Effector memory CD8-positive, alpha-beta T cell (primary cell): ENCODE measurements at regions not wholly inside any gene's neighbourhood (a gene's known extent, or its start where the extent isn't known, plus 50 kb on each side); places are given as distances from the start of the nearest gene placed in this dataset.

Source experiments
- ATAC-seq: fragments of 150-1000 bp; cut with Tn5 transposase; replicated peaks from 2 replicates; pipeline ENCODE4 v1.10.0; 2021; ENCODE audit warnings: mild to moderate bottlenecking, moderate library complexity
- DNase-seq, 3 experiments: peaks; one replicate each; pipeline ENCODE4 v3.0.0; 2021
- H3K27ac Mint-ChIP-seq, 2 donors: one replicate each; pipeline ENCODE4 v1.8.0; 2022; ENCODE audit warnings: mild to moderate bottlenecking in 2 of 2, mixed read lengths in 2 of 2, moderate library complexity in 2 of 2
- H3K27me3 Mint-ChIP-seq, 2 donors: one replicate each; pipeline ENCODE4 v1.8.0; 2022; ENCODE audit warnings: mixed read lengths in 2 of 2
- H3K36me3 Mint-ChIP-seq: one replicate; pipeline ENCODE4 v1.8.0; 2022; ENCODE audit warnings: mild to moderate bottlenecking, moderate library complexity, mixed read lengths; ENCODE audit not compliant: insufficient read depth
- H3K4me1 Mint-ChIP-seq, 2 donors: one replicate each; pipeline ENCODE4 v1.8.0; 2022; ENCODE audit warnings: low read depth in 2 of 2, mixed read lengths in 2 of 2
- H3K4me3 Mint-ChIP-seq, 2 donors: one replicate each; pipeline ENCODE4 v1.8.0; 2022; ENCODE audit warnings: mild to moderate bottlenecking in 2 of 2, mixed read lengths in 2 of 2, moderate library complexity in 2 of 2
- H3K9me3 Mint-ChIP-seq, 2 donors: one replicate each; pipeline ENCODE4 v1.8.0; 2022; ENCODE audit warnings: mixed read lengths in 2 of 2

DNA sequence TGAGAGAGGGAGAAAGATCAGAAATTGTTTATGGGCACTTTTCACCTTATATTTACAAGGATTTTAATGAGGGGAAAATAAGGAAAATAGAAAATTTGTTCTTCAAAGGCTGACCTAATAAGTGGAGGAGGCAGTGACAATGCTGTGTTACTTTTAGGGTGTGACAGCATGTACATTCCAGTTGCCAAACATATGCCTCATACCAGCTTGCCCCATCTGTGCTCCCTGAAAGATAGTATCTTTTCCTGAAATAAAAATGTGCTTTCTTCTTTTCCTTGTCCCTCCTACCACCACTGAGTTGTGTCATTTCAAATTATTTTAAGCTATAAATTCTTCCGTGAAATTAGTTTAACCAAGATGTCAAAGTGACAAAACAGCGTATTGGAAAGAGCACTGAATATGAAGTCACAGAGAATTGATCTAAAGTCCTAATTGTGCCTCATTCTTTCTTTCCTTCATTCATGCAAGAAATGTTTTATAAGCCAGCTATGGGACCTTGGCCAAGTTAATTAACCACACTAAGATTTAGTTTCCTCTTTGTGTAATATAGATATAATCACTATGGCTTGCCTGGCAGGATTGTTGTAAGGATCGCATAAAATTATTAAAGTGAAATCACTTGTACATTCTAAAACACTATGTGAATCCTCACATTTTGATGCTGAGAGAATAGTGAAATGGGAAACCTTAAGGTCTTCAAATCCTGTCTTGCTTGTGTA is 1307.5 kb upstream of the TENM4 start:
- H3K27ac Mint-ChIP-seq, result no peak overlapping the region
- no peaks in the 10 kb centered on the region for H3K27me3 Mint-ChIP-seq
- H3K36me3 Mint-ChIP-seq, result no peaks in the 10 kb centered on the region
- peaks cover 8 to 9% of the 10 kb centered on the region in 2 donors for H3K9me3 Mint-ChIP-seq
- no peak for ATAC-seq
- no peaks in the 10 kb centered on the region for H3K4me1 Mint-ChIP-seq
- no peak overlapping the region for H3K4me3 Mint-ChIP-seq
- DNase-seq, result no peak

DNA sequence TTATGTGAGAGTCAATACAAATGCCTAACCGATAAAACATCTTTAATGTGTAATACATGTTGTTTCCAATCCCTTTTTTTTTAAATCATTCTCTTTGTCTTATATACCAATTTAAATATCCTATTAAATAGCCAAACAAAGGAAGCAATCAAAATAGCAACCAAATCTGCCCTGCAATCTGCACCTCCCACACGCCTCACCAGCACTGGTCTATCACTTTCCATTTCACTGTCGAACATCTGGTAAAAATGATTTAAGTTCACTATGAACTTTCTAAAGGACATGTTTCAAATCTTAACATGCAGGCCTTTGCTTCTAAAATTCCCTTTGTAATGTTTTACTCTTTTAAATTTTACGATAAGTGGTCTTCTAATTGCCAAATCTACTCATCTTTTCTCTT is 1305.5 kb upstream of the TENM4 start:
- ATAC-seq, result no peak
- no peaks in the 10 kb centered on the region for H3K36me3 Mint-ChIP-seq
- no peaks in the 10 kb centered on the region for H3K4me1 Mint-ChIP-seq
- H3K9me3 Mint-ChIP-seq, result peaks cover 8 to 11% of the 10 kb centered on the region in 2 donors
- no peaks in the 10 kb centered on the region for H3K27me3 Mint-ChIP-seq
- no peak overlapping the region for H3K4me3 Mint-ChIP-seq
- H3K27ac Mint-ChIP-seq, result no peak overlapping the region
- DNase-seq, result no peak

DNA sequence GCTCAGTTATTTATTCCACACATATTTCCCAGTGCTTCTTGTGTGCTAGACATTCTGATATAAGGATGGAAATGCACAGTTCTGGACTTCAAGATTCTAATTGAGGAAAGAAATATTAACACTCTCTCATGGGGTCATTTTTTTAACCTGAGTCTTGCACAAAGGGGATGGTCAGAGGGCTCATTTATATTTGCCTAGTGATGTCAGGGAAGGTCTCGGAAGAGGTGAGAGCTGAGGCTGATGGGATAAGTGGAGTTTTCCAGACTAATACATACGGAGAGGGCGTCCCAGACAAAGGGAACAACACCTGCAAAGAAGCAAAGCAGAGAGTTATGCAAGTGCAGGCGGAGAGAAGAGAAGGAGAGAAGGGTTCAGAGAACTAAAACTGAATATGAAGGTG is 1304.6 kb upstream of the TENM4 start:
- H3K27me3 Mint-ChIP-seq, result no peaks in the 10 kb centered on the region
- no peak overlapping the region for H3K27ac Mint-ChIP-seq
- H3K36me3 Mint-ChIP-seq, result no peaks in the 10 kb centered on the region
- H3K4me3 Mint-ChIP-seq, result no peak overlapping the region
- no peaks in the 10 kb centered on the region for H3K4me1 Mint-ChIP-seq
- DNase-seq, result no peak
- no peak for ATAC-seq
- H3K9me3 Mint-ChIP-seq, result peaks cover 6 to 11% of the 10 kb centered on the region in 2 donors

DNA sequence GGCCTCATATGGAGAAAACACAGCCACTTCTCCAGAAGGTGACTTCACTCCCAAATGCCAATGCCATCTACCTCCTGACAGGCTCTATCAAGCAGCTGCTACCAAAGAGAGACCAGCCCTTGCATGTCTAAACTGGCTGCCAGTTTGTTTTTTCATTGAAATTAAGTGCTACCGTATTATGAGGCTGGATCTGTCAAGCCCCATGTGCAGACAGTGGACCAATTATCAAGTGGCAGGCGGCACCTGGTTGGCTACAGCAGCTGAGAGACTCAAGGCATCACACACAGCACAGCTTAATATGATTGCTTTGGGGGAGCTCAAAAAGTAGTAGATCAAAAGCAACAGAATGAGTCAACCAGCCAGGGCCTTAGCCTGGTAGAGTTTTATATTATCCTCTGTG is 1293.0 kb upstream of the TENM4 start:
- Mint-ChIP-seq H3K4me3 (no peak overlapping the region), H3K9me3 (peaks cover 0 to 14% of the 10 kb centered on the region in 2 donors), H3K27ac (no peak overlapping the region), H3K4me1 (no peaks in the 10 kb centered on the region), H3K27me3 (no peaks in the 10 kb centered on the region), H3K36me3 (no peaks in the 10 kb centered on the region)
- DNase-seq, result no peak
- no peak for ATAC-seq

DNA sequence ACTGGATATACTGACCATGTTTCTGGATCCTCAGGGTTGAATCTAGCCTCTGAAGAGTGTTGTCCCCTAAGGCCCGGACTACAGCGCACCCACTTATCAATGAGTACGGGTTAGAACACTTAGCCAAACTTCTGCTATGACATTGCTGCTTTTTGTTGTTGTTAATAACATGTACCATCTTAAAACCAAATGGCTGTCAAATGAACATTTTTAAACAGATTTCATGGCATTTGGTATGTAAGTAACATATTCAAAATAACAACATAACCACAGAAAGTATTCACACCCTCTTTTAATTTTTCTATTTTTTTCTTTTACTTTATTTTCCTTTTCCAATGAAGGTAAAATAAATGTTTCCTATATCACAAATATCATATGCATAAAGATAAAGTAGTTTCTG is 1292.5 kb upstream of the TENM4 start:
- H3K27me3 Mint-ChIP-seq, result no peaks in the 10 kb centered on the region
- no peak overlapping the region for H3K27ac Mint-ChIP-seq
- no peak for ATAC-seq

DNA sequence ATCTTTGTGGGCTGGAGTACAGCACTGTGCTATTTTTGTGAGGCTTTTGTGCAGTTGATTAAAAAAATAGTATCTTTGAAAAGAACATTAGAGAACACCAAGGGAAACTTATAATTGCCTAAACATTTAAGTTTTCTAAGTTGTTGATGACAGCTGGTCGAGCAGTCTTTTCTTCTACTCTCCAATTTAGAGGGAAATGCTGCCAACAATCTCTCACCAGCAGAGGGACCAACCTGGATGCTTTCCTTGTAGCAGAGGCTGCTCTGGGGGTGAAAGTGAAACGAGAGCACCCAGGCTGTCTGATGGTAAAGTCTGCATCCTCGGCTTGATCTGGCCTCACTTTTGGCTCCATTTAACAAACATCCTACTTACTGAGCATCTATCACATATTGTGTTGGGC is 1286.5 kb upstream of the TENM4 start:
- Mint-ChIP-seq H3K27me3 (no peaks in the 10 kb centered on the region), H3K36me3 (no peaks in the 10 kb centered on the region), H3K27ac (no peak overlapping the region), H3K4me3 (no peak overlapping the region), H3K9me3 (peaks cover 3 to 7% of the 10 kb centered on the region in 2 donors), H3K4me1 (no peaks in the 10 kb centered on the region)
- no peak for DNase-seq
- no peak for ATAC-seq

More for the DNA sequence above, 1292.5 kb upstream of the TENM4 start:
- H3K9me3 Mint-ChIP-seq, result peaks cover 0 to 12% of the 10 kb centered on the region in 2 donors
- no peaks in the 10 kb centered on the region for H3K4me1 Mint-ChIP-seq
- no peak overlapping the region for H3K4me3 Mint-ChIP-seq
- H3K36me3 Mint-ChIP-seq, result no peaks in the 10 kb centered on the region
- DNase-seq, result no peak

DNA sequence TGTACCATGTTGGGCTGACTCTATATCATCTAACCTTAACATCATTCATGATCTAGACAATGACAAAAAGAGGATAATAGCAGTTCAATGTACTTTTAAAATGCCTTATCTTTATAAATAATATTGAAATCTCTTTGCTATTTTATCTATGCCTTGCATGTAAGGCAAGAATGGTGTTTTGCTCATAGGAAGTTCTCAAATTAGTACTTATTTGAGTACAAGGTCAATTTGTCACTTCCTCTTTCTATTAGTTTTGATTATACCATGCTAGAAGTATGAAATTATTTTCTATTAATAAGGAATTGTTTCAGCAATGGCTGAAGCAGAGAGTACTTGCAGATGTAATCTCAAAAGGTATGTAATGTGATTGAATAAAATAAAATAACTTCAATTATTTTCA is 1285.4 kb upstream of the TENM4 start:
- H3K27ac Mint-ChIP-seq, result no peak overlapping the region
- H3K4me3 Mint-ChIP-seq, result no peak overlapping the region
- no peaks in the 10 kb centered on the region for H3K36me3 Mint-ChIP-seq
- H3K4me1 Mint-ChIP-seq, result no peaks in the 10 kb centered on the region
- H3K27me3 Mint-ChIP-seq, result no peaks in the 10 kb centered on the region
- DNase-seq (no peak), ATAC-seq (no peak)
- peaks cover 3 to 7% of the 10 kb centered on the region in 2 donors for H3K9me3 Mint-ChIP-seq

DNA sequence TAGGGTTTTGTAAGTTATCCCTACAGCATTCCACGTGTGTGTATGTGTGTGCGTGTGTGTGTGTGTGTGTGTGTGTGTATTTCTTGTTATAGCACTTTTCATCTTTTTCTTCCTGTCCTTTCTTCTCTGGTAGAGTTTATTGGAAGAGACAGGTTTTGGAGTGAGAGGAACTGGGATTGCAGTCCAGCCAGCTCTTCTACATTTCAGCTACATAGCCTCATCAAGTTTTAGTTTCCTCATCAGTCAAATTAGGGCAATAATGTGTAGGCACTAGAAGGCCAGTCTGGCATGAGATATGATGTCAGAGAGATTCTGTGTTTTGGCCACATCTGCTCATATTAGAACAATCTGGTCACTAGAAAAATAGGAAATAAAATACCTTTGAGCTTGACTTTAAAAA is 1283.5 kb upstream of the TENM4 start:
- ATAC-seq, result no peak
- Mint-ChIP-seq H3K27me3 (no peaks in the 10 kb centered on the region), H3K27ac (no peak overlapping the region), H3K9me3 (peaks cover 3% of the 10 kb centered on the region in 2 donors), H3K4me3 (no peak overlapping the region), H3K36me3 (no peaks in the 10 kb centered on the region), H3K4me1 (no peaks in the 10 kb centered on the region)
- DNase-seq, result no peak

DNA sequence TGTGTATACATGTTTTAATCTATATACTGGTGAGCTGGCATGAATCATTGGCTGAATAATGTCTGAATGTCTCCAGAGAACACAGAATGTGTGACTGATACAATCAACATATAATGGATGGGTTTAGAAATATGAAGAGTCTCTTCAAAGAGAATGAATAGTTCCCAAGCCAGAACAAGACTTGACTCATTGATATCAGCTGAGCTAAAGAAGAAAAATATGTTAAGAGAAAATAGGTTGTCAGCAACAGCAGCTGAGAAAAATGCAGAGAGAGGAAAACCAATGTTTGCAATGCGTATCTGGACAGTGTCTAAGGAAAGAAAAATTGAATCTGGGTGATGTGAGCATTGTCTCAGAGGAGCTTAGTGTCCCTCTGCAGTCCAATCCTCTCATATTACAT is 1281.8 kb upstream of the TENM4 start:
- Mint-ChIP-seq H3K4me1 (no peaks in the 10 kb centered on the region), H3K9me3 (peaks cover 3 to 11% of the 10 kb centered on the region in 2 donors), H3K36me3 (no peaks in the 10 kb centered on the region), H3K27me3 (no peaks in the 10 kb centered on the region), H3K4me3 (no peak overlapping the region), H3K27ac (no peak overlapping the region)
- ATAC-seq (no peak), DNase-seq (no peak)

DNA sequence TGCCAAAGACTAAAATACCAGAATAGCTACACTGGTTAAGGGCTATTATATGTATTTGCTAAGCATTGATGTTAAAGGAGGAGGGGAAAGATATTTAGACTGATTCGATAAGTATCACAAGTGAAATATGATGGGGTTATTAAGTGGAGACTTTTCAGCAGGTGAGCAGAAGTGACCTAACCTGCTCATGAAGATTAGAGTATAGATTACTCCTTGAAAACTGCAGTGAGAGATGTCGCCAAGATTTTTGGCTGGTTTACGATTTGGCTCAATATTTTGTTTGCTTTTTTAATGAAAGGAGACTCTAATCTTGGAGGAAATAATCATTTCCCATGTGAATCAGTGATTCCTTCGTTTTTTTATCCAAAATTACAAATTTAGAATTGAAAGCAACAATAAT is 1279.5 kb upstream of the TENM4 start:
- Mint-ChIP-seq H3K27ac (no peak overlapping the region), H3K27me3 (no peaks in the 10 kb centered on the region), H3K36me3 (no peaks in the 10 kb centered on the region), H3K4me3 (no peak overlapping the region), H3K4me1 (no peaks in the 10 kb centered on the region), H3K9me3 (peaks cover 3 to 11% of the 10 kb centered on the region in 2 donors)
- ATAC-seq (no peak), DNase-seq (no peak)

DNA sequence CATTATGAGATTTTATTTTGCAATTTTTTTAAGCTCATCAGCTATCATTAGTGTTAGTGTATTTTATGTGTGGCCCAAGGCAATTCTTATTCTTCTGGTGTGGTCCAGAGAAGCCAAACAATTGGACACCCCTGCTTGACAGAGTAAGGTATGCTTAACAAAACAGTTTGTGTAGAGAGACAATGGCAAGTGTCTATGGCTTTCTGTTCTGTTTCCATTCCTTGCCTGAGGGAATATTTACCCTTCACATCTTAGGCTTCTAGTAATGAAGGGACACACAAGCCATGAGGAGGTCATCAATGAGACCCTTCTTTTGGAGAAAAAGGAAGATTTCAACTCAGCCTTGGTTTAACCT is 1278.4 kb upstream of the TENM4 start:
- H3K4me3 Mint-ChIP-seq, result no peak overlapping the region
- ATAC-seq (no peak), DNase-seq (no peak)
- no peaks in the 10 kb centered on the region for H3K4me1 Mint-ChIP-seq
- H3K36me3 Mint-ChIP-seq, result no peaks in the 10 kb centered on the region
- H3K9me3 Mint-ChIP-seq, result peaks cover 5 to 11% of the 10 kb centered on the region in 2 donors
- H3K27ac Mint-ChIP-seq, result no peak overlapping the region
- H3K27me3 Mint-ChIP-seq, result no peaks in the 10 kb centered on the region

DNA sequence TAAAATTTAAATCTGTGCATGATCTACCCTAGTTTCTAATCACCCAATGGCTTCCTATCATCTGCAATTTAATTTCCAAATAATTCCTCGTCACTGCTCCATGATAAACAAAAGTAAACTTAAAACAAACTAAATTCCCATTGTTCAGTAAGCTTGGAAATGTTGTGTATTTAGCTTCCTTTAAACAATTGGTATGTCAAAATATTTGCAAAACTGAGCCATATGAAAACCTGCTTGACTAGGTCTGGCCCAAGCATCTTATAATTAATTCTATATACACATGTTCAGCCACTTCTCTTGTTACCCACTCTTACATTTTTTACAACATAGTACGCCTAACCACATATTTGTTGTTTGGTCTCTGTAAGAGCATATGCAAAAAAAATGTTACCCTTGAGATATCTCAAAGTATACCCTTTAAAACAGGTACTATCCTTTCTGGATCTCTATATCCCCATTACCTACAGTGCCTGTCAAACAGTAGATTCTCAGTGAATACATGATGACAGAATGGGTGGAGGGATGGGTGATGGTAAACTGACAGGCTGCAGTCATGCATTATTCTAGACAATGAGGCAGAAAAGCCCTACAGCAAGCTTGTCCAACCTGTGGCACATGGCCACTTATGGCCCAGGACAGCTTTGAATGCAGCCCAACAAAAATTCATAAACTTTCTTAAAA is 1277.9 kb upstream of the TENM4 start:
- no peaks in the 10 kb centered on the region for H3K4me1 Mint-ChIP-seq
- ATAC-seq (no peak), DNase-seq (no peak)
- H3K36me3 Mint-ChIP-seq, result no peaks in the 10 kb centered on the region
- no peak overlapping the region for H3K27ac Mint-ChIP-seq
- no peak overlapping the region for H3K4me3 Mint-ChIP-seq
- peaks cover 6 to 11% of the 10 kb centered on the region in 2 donors for H3K9me3 Mint-ChIP-seq
- no peaks in the 10 kb centered on the region for H3K27me3 Mint-ChIP-seq

DNA sequence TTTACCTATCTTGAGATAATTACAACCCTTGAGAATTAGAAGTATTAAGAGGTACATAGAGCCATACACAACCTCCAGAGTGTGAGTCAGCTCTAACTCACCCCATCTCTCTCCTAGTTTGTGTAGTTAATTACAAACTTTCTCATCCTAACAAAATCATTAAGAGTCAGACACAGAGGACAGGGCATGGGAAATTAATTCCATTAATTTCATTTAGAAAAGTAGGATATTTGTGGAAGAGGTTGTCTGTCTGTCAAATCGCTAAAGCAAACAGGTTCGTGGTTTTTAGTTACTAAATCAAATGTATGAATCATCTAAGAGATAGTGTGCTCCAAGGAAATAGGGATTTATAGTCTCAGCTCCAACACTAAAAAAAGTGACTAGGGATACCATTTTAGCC is 1261.4 kb upstream of the TENM4 start:
- Mint-ChIP-seq H3K9me3 (peaks cover 10 to 30% of the 10 kb centered on the region in 2 donors), H3K27me3 (no peaks in the 10 kb centered on the region), H3K4me1 (no peaks in the 10 kb centered on the region), H3K36me3 (no peaks in the 10 kb centered on the region), H3K27ac (no peak overlapping the region), H3K4me3 (no peak overlapping the region)
- DNase-seq (no peak), ATAC-seq (no peak)

DNA sequence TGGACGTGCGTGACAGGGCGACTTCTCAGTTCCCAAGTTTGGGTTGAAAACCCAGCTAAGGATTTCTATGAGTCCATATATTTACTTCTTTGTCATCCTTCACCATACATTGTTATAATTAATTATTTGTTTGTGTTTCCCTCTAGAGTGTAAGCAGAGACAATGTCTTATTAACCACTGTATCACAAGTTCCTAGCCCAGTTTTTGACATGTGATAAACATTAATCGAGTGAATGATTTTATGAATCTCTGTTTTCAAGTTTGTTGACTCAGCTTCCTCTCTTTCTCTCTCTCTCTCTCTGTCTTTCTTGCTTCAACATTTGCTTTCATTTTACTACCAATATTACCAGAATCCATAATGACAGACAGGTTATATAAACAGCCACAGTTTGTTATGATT is 1259.6 kb upstream of the TENM4 start:
- Mint-ChIP-seq H3K27ac (no peak overlapping the region), H3K27me3 (no peaks in the 10 kb centered on the region), H3K4me3 (no peak overlapping the region), H3K4me1 (no peaks in the 10 kb centered on the region), H3K36me3 (no peaks in the 10 kb centered on the region), H3K9me3 (peaks cover 10 to 29% of the 10 kb centered on the region in 2 donors)
- ATAC-seq (no peak), DNase-seq (no peak)
